ENCODE measurements at regions not wholly inside any gene's neighbourhood (a gene's known extent, or its start where the extent isn't known, plus 50 kb on each side); places are given as distances from the start of the nearest gene placed in this dataset.

DNA sequence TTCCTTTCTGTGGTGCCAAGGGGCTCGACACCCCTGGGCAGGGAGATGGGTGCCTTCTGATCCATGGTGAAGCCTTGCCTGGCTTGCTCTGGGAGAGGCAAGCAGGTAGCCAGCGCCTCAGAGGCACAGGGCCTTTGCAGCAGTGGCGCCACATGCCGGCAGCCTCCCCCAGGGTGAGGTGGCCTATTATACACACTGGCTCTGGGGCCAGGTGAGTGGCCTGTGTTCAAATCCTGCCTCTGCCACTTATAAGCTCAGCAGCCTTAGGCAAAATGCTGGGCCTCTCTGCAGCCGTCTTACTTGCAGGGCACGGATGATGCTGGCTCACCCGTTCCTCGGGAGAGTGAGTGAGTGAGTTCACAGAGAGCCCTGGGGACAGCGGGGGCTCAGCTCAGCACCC is 176.9 kb downstream of the TFAP2C start:
- ChIA-PET CTCF (no interaction called here), POLR2A (no interaction called here)
- TF ChIP-seq, protein P1, sequence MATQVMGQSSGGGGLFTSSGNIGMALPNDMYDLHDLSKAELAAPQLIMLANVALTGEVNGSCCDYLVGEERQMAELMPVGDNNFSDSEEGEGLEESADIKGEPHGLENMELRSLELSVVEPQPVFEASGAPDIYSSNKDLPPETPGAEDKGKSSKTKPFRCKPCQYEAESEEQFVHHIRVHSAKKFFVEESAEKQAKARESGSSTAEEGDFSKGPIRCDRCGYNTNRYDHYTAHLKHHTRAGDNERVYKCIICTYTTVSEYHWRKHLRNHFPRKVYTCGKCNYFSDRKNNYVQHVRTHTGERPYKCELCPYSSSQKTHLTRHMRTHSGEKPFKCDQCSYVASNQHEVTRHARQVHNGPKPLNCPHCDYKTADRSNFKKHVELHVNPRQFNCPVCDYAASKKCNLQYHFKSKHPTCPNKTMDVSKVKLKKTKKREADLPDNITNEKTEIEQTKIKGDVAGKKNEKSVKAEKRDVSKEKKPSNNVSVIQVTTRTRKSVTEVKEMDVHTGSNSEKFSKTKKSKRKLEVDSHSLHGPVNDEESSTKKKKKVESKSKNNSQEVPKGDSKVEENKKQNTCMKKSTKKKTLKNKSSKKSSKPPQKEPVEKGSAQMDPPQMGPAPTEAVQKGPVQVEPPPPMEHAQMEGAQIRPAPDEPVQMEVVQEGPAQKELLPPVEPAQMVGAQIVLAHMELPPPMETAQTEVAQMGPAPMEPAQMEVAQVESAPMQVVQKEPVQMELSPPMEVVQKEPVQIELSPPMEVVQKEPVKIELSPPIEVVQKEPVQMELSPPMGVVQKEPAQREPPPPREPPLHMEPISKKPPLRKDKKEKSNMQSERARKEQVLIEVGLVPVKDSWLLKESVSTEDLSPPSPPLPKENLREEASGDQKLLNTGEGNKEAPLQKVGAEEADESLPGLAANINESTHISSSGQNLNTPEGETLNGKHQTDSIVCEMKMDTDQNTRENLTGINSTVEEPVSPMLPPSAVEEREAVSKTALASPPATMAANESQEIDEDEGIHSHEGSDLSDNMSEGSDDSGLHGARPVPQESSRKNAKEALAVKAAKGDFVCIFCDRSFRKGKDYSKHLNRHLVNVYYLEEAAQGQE (IDR thresholded peaks at IDR 0.05; ENCODE audit: insufficient read depth in 1 of 2, low read depth in 2 of 2, low read length in 1 of 2), result no peak
- no peak for TF ChIP-seq POLR2AphosphoS5 (IDR thresholded peaks at IDR 0.05; ENCODE audit: low read depth, low read length)
- no peak overlapping the region for H3K4me3 ChIP-seq (ENCODE audit: low read depth in 2 of 2, low read length in 2 of 2)
- no peaks in the 10 kb centered on the region for H3K9me3 ChIP-seq (ENCODE audit: control insufficient read depth, insufficient read depth, low read depth, low read length)
- no peak overlapping the region for H3K27ac ChIP-seq (ENCODE audit: low read length)
- peaks cover 16% of the 10 kb centered on the region for H3K4me1 ChIP-seq (ENCODE audit: control insufficient read depth, insufficient read depth, low read length)
- BruUV-seq (replicated peaks), result no TSS peak
- intact Hi-C loops (cut with micrococcal nuclease; ENCODE audit: unreplicated experiment) (no loop called here), in situ Hi-C loops (cut with HindIII; ENCODE audit: low pct_unique_long_range_greater_than_20kb, low sequenced_read_pairs) (no loop called here)
- ATAC-seq (no peak), DNase-seq (ENCODE audit: low read depth, low spot score) (no peak)
- H3K36me3 ChIP-seq (ENCODE audit: control insufficient read depth, insufficient read depth, low read length), result no peaks in the 10 kb centered on the region
- no peaks in the 10 kb centered on the region for H3K27me3 ChIP-seq (ENCODE audit: control insufficient read depth, insufficient read depth, low read length)

DNA sequence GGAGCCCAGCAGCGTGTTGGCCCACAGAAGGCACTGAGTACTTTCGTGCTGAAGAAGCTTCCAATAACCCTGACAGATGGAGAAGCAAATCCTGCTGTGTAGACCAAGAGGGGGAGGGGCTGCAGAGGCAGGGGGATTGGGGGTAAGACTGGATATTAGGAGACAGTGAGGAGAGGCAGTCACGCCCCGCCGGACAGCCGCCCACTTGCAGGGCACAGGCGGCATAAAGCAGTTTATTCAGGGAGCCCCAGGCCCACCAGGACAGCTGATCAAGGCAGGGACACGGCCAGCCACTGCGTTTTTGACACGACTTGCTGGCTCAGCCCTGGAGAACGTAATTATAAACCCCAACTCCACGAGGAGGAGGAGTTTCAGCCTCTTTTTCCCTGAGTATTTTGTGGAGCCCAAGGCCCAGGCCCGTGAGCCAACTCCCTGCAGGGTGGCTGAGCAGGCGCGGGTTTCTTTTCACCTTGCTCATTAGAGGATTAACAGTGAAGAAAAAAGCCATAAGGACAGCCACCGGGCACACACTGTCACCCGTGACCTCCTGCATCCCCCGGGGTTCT is 177.9 kb downstream of the TFAP2C start:
- intact Hi-C loops (cut with micrococcal nuclease; ENCODE audit: unreplicated experiment) (no loop called here), in situ Hi-C loops (cut with HindIII; ENCODE audit: low pct_unique_long_range_greater_than_20kb, low sequenced_read_pairs) (no loop called here)
- Histone ChIP-seq H3K4me1 (ENCODE audit: control insufficient read depth, insufficient read depth, low read length) (peaks cover 14% of the 10 kb centered on the region), H3K4me3 (ENCODE audit: low read depth in 2 of 2, low read length in 2 of 2) (no peak overlapping the region), H3K9me3 (ENCODE audit: control insufficient read depth, insufficient read depth, low read depth, low read length) (no peaks in the 10 kb centered on the region), H3K27me3 (ENCODE audit: control insufficient read depth, insufficient read depth, low read length) (no peaks in the 10 kb centered on the region), H3K36me3 (ENCODE audit: control insufficient read depth, insufficient read depth, low read length) (no peaks in the 10 kb centered on the region), H3K27ac (ENCODE audit: low read length) (no peak overlapping the region)
- TF ChIP-seq, protein P2, sequence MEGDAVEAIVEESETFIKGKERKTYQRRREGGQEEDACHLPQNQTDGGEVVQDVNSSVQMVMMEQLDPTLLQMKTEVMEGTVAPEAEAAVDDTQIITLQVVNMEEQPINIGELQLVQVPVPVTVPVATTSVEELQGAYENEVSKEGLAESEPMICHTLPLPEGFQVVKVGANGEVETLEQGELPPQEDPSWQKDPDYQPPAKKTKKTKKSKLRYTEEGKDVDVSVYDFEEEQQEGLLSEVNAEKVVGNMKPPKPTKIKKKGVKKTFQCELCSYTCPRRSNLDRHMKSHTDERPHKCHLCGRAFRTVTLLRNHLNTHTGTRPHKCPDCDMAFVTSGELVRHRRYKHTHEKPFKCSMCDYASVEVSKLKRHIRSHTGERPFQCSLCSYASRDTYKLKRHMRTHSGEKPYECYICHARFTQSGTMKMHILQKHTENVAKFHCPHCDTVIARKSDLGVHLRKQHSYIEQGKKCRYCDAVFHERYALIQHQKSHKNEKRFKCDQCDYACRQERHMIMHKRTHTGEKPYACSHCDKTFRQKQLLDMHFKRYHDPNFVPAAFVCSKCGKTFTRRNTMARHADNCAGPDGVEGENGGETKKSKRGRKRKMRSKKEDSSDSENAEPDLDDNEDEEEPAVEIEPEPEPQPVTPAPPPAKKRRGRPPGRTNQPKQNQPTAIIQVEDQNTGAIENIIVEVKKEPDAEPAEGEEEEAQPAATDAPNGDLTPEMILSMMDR (IDR thresholded peaks at IDR 0.05), result no peak
- TF ChIP-seq, protein P1 (IDR thresholded peaks at IDR 0.05; ENCODE audit: insufficient read depth in 1 of 2, low read depth in 2 of 2, low read length in 1 of 2), result no peak
- TF ChIP-seq TCF7L2 (IDR thresholded peaks at IDR 0.05; ENCODE audit: low read depth, low read length), result no peak
- ChIA-PET POLR2A (no interaction called here), CTCF (no interaction called here)
- BruUV-seq (replicated peaks), result no TSS peak
- ATAC-seq (no peak), DNase-seq (ENCODE audit: low read depth, low spot score) (no peak)
